Activated B cell treated with CpG ODN at 0.5 μM for 24 hours (primary cell): ENCODE measurements at regions not wholly inside any gene's neighbourhood (a gene's known extent, or its start where the extent isn't known, plus 50 kb on each side); places are given as distances from the start of the nearest gene placed in this dataset.

Experiments used
- ATAC-seq: fragments of 200-7000 bp; cut with Tn5 transposase; one replicate; pipeline ENCODE4 v1.10.0; 2021; ENCODE audit warnings: low read depth, mild to moderate bottlenecking, moderate library complexity
- CTCF ChIA-PET: fragments of 350-600 bp; sonication (Branson Sonifier 250); formaldehyde crosslinking; loops from one replicate; lab custom pipeline; 2021; ENCODE audit warnings: antibody characterized with exemption; lab: Charles Lee
- POLR2A ChIA-PET: fragments of 350-600 bp; sonication (Branson Sonifier 250); formaldehyde crosslinking; loops from one replicate; lab custom pipeline; 2021; ENCODE audit warnings: antibody characterized with exemption; lab: Charles Lee
- DNase-seq: peaks from one replicate; pipeline ENCODE4 v3.0.0; 2022
- H3K27ac Mint-ChIP-seq: one replicate; pipeline ENCODE4 v1.8.0; 2020; ENCODE audit warnings: mixed read lengths
- H3K27me3 Mint-ChIP-seq: one replicate; pipeline ENCODE4 v1.8.0; 2021; ENCODE audit warnings: mixed read lengths
- H3K36me3 Mint-ChIP-seq: one replicate; pipeline ENCODE4 v1.8.0; 2021; ENCODE audit warnings: low read depth, mixed read lengths
- H3K4me1 Mint-ChIP-seq: one replicate; pipeline ENCODE4 v1.8.0; 2021; ENCODE audit warnings: mixed read lengths
- H3K4me3 Mint-ChIP-seq: one replicate; pipeline ENCODE4 v1.8.0; 2020; ENCODE audit warnings: mild to moderate bottlenecking, mixed read lengths
- H3K9me3 Mint-ChIP-seq: one replicate; pipeline ENCODE4 v1.8.0; 2020; ENCODE audit warnings: mixed read lengths
- CTCF ChIP-seq: fragments of 200-600 bp; IDR thresholded peaks from one replicate; pipeline ENCODE4 v1.8.0; 2022; ENCODE audit warnings: antibody characterized with exemption, mild to moderate bottlenecking
- intact Hi-C: fragments of 100-400 bp; cut with micrococcal nuclease; formaldehyde crosslinking; loops from one replicate; pipeline ENCODE4 v1.15.1; 2024

DNA sequence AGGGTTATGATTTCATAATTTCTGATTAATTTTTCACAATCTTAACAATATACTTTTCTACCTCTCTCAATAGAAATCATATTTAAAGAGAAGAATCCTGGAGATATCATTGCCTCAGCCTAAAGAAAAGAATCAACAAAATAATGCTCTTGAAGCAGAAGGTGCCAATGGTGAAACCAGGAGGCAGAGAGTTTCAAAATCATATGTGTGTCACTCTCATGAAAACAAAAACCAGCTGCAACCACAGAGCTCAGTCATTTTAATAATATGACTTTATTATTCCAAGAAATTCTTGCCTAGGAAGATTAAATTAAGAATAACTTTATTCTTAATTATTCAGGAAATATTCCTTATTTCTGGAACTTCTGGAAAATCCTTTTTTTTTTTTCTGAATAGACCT, 266.8 kb upstream of the ACTBL2 start:
- CTCF ChIA-PET = no interaction called here
- POLR2A ChIA-PET = no interaction called here
- Mint-ChIP-seq H3K4me1 (no peaks in the 10 kb centered on the region), H3K36me3 (no peaks in the 10 kb centered on the region), H3K4me3 (no peak overlapping the region), H3K27me3 (peaks cover 4% of the 10 kb centered on the region), H3K27ac (no peak overlapping the region), H3K9me3 (no peaks in the 10 kb centered on the region)
- intact Hi-C loops = no loop called here
- no peak for DNase-seq
- ATAC-seq = no peak
- no peak for TF ChIP-seq CTCF

DNA sequence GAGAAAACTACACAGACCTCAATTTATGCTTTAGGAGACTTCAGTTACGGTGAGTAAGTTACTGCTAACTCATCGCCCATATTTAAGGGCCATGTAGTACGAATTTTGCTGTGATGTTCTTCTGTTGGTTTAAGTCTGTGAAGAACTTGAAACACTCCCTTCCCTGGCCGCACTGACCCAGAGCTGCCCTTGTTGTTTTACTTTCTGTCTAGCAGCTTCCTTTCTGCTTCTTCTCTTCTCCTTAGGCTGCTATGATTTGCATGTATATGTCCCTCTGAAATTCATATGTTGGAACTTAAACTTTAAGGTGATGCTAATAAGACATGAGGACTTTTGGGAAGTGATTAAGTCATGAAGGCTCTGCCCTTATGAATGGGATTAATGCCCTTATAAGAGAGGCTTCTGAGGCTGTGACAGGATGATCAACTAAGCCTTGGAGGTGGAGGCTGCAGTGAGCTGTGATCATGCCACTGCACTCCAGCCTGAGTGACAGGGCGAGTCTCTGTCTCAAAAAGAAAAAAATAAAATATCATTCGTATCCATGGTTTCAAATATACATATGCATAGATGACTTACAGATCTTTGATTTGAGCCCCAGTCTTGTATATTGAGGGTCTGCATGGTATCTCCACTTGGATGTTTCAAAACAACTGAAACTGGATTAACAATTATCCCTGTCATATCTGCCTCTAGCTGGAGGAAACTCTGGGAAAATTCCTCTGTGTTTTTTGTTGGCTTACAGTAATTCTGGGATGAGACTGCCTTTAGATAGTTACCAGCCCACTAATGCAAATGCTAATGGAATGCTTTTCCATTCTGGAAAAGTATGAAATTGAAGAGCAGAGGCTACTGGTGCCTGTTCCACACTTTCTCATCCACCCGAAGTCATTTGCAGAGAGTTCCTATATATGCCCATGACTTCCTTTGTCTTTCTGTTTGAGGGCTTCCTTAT, 263.4 kb upstream of the ACTBL2 start:
- DNase-seq (no peak), ATAC-seq (no peak)
- Mint-ChIP-seq H3K27ac (no peak overlapping the region), H3K4me3 (no peak overlapping the region), H3K27me3 (peaks cover 4% of the 10 kb centered on the region), H3K9me3 (no peaks in the 10 kb centered on the region), H3K36me3 (no peaks in the 10 kb centered on the region), H3K4me1 (no peaks in the 10 kb centered on the region)
- intact Hi-C loops = no loop called here
- no peak for TF ChIP-seq CTCF
- ChIA-PET POLR2A (no interaction called here), CTCF (no interaction called here)

DNA sequence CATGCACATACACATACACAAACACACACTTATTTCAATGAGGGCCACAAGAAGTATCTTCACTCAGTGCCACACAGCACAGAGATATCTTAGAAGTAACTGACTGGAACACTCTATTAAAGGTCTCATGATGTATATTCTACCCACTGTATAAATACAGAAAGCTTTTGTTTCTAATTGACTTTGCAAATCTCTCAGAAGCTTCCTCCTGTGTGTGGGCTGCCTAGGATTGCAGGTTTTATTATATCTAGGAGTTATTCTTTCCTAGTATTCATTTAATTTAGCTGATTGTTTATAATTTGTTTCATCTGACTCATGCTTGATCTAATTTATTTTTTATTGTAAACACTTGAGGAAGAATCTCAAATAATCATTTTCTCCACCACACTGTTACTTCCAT, 262.4 kb upstream of the ACTBL2 start:
- no peak for TF ChIP-seq CTCF
- ATAC-seq = no peak
- ChIA-PET CTCF (no interaction called here), POLR2A (interaction anchor here (0.7 kb wide), 1 partner anchor 48 kb away, joined by 4 read pairs; no protein-coding TSS in a partner anchor)
- no peak for DNase-seq
- Mint-ChIP-seq H3K9me3 (no peaks in the 10 kb centered on the region), H3K27me3 (peaks cover 4% of the 10 kb centered on the region), H3K36me3 (no peaks in the 10 kb centered on the region), H3K27ac (no peak overlapping the region), H3K4me3 (no peak overlapping the region), H3K4me1 (no peaks in the 10 kb centered on the region)
- intact Hi-C loops = no loop called here

DNA sequence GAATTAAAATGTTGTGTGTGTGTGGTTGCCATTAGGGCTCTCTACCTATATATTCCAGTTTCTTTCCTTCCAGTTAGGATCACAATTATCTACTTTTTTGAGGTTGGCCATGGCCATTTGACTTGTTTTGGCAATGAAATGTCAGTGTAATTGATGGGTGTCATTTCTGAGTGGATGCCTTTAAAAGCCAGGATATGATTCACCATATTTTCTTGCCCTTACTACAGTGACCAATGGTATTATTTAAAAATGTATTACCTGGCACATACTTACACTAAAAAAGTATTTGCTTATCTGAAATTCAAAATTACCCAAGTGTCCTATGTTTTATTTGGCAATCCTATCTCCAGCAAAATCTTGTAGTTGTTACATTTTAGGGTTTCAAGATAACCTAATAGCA, 258.7 kb upstream of the ACTBL2 start:
- Mint-ChIP-seq H3K27me3 (no peaks in the 10 kb centered on the region), H3K9me3 (no peaks in the 10 kb centered on the region), H3K4me3 (no peak overlapping the region), H3K36me3 (no peaks in the 10 kb centered on the region), H3K27ac (no peak overlapping the region), H3K4me1 (no peaks in the 10 kb centered on the region)
- POLR2A ChIA-PET = no interaction called here
- ATAC-seq = no peak
- intact Hi-C loops = no loop called here
- DNase-seq = no peak
- TF ChIP-seq CTCF = no peak
- CTCF ChIA-PET = no interaction called here

GRCh38 chr5:57738787-57739186, 256.2 kb upstream of the ACTBL2 start:
- Mint-ChIP-seq H3K27ac (no peak overlapping the region), H3K27me3 (no peaks in the 10 kb centered on the region), H3K4me1 (no peaks in the 10 kb centered on the region), H3K36me3 (no peaks in the 10 kb centered on the region), H3K9me3 (no peaks in the 10 kb centered on the region), H3K4me3 (no peak overlapping the region)
- no peak for TF ChIP-seq CTCF
- CTCF ChIA-PET = no interaction called here
- POLR2A ChIA-PET = no interaction called here
- intact Hi-C loops = no loop called here
- no peak for DNase-seq
- no peak for ATAC-seq
